B cell (primary cell): ENCODE measurements at regions not wholly inside any gene's neighbourhood (a gene's known extent, or its start where the extent isn't known, plus 50 kb on each side); places are given as distances from the start of the nearest gene placed in this dataset.
"Not testable (repeated sequence)": the region's sequence is repeated elsewhere in the genome, so short reads cannot be mapped to it uniquely, and the experiment has no call there.

ENCODE experiments used
- EZH2 ChIP-seq: IDR thresholded peaks from 2 replicates; pipeline ENCODE4 v1.6.1; 2012; ENCODE audit warnings: borderline replicate concordance, low read depth, mild to moderate bottlenecking, moderate library complexity, low read length; ENCODE audit not compliant: insufficient read depth, poor library complexity, severe bottlenecking
- TF ChIP-seq, protein P1 (sequence below): fragments of 200-600 bp; IDR thresholded peaks from one replicate; pipeline ENCODE4 v1.8.0; 2022; ENCODE audit warnings: antibody characterized with exemption, mild to moderate bottlenecking

DNA sequence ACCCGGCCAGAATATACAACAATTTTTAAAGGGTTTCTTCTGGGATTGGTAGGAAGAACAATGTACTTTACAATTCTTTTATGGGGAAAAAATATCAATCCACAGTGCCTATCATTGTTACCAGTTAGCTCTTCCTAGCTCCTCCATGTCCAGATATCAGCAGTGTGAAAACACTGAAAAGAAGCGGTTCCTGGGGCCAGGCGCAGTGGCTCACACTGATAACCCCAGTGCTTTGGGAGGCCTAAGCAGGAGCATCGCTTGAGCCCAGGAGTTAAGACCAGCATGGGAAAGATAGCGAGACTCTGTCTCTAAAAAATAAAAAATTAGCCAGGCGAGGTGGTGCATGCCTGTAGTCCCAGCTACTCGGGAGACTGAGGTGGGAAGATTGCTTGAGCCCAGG, 114.5 kb upstream of the VOPP1 start:
- TF ChIP-seq, protein P1, sequence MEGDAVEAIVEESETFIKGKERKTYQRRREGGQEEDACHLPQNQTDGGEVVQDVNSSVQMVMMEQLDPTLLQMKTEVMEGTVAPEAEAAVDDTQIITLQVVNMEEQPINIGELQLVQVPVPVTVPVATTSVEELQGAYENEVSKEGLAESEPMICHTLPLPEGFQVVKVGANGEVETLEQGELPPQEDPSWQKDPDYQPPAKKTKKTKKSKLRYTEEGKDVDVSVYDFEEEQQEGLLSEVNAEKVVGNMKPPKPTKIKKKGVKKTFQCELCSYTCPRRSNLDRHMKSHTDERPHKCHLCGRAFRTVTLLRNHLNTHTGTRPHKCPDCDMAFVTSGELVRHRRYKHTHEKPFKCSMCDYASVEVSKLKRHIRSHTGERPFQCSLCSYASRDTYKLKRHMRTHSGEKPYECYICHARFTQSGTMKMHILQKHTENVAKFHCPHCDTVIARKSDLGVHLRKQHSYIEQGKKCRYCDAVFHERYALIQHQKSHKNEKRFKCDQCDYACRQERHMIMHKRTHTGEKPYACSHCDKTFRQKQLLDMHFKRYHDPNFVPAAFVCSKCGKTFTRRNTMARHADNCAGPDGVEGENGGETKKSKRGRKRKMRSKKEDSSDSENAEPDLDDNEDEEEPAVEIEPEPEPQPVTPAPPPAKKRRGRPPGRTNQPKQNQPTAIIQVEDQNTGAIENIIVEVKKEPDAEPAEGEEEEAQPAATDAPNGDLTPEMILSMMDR = not testable (repeated sequence)
- not testable (repeated sequence) for TF ChIP-seq EZH2
